Fibroblast of the aortic adventitia (primary cell): ENCODE measurements at regions not wholly inside any gene's neighbourhood (a gene's known extent, or its start where the extent isn't known, plus 50 kb on each side); places are given as distances from the start of the nearest gene placed in this dataset.

Experiments
- DNase-seq: peaks from one replicate; pipeline ENCODE4 v3.0.0-alpha.2; 2010; ENCODE audit warnings: low read depth
- H3K4me3 ChIP-seq: 2 replicates; pipeline ENCODE4 v1.5.1; 2011; ENCODE audit warnings: low read depth, mild to moderate bottlenecking, control low read depth, low read length, moderate library complexity
- CTCF ChIP-seq: IDR thresholded peaks from 2 replicates; pipeline ENCODE4 v1.5.1; 2011; ENCODE audit warnings: mild to moderate bottlenecking, low read length, control low read depth, inconsistent platforms; ENCODE audit not compliant: insufficient read depth

- H3K4me3 ChIP-seq = no peak overlapping the region
- DNase-seq = no peak
- TF ChIP-seq CTCF = no peak
Observed at GRCh38 chr5:32496104-32496503, 51.6 kb upstream of the ZFR start.

- no peak for TF ChIP-seq CTCF
- H3K4me3 ChIP-seq = no peak overlapping the region
- DNase-seq = no peak
Observed at GRCh38 chr5:32494827-32495226, 50.3 kb upstream of the ZFR start.
